Smooth muscle cell (in vitro differentiated cells): ENCODE measurements at regions not wholly inside any gene's neighbourhood (a gene's known extent, or its start where the extent isn't known, plus 50 kb on each side); places are given as distances from the start of the nearest gene placed in this dataset.

Experiments
- DNase-seq: peaks from one replicate; lab custom pipeline; 2025; ENCODE audit not compliant: unreplicated experiment; lab: John Stamatoyannopoulos, UW
- H2AFZ ChIP-seq: fragments of 200-600 bp; sonication (generic); 2 replicates; pipeline ENCODE4 v1.6.0; 2016; ENCODE audit warnings: antibody characterized with exemption, low read depth, mild to moderate bottlenecking
- H3F3A ChIP-seq: fragments of 200-600 bp; sonication (generic); 2 replicates; pipeline ENCODE4 v1.6.0; 2017; ENCODE audit warnings: antibody characterized with exemption, low read depth
- H3K27ac ChIP-seq: fragments of 200-600 bp; sonication (generic); 2 replicates; pipeline ENCODE4 v1.5.1; 2016; ENCODE audit warnings: low read depth, mild to moderate bottlenecking
- H3K27me3 ChIP-seq: fragments of 200-600 bp; sonication (generic); 2 replicates; pipeline ENCODE4 v1.6.1; 2016; ENCODE audit warnings: low read depth, mild to moderate bottlenecking
- H3K36me3 ChIP-seq: fragments of 200-600 bp; sonication (generic); 2 replicates; pipeline ENCODE4 v1.5.1; 2016; ENCODE audit warnings: low read depth
- H3K4me1 ChIP-seq: fragments of 200-600 bp; sonication (generic); 2 replicates; pipeline ENCODE4 v1.5.1; 2016; ENCODE audit warnings: low read depth
- H3K4me2 ChIP-seq: fragments of 200-600 bp; sonication (generic); 2 replicates; pipeline ENCODE4 v1.6.0; 2016; ENCODE audit warnings: mild to moderate bottlenecking
- H3K4me3 ChIP-seq: fragments of 200-600 bp; sonication (generic); 2 replicates; pipeline ENCODE4 v1.5.1; 2016; ENCODE audit warnings: mild to moderate bottlenecking
- H3K79me2 ChIP-seq: fragments of 200-600 bp; sonication (generic); 2 replicates; pipeline ENCODE4 v1.6.0; 2016; ENCODE audit warnings: low read depth, mild to moderate bottlenecking
- H3K9ac ChIP-seq: fragments of 200-600 bp; sonication (generic); 2 replicates; pipeline ENCODE4 v1.6.0; 2016; ENCODE audit warnings: low read depth
- H3K9me3 ChIP-seq: fragments of 200-600 bp; sonication (generic); replicated peaks from 2 replicates; pipeline ENCODE4 v1.5.1; 2016; ENCODE audit warnings: low read depth
- H4K20me1 ChIP-seq: fragments of 200-600 bp; sonication (generic); 2 replicates; pipeline ENCODE4 v1.6.0; 2016; ENCODE audit warnings: low read depth
- WGBS: methylation state at CpG from one replicate; pipeline ENCODE4 v1.1.7; 2016; ENCODE audit warnings: low lambda C conversion rate; 5-methylcytosine and 5-hydroxymethylcytosine counted together
- TF ChIP-seq, protein P1 (sequence below): fragments of 200-600 bp; sonication (generic); IDR thresholded peaks from 2 replicates; pipeline ENCODE4 v1.5.1; 2017; ENCODE audit warnings: borderline replicate concordance, mild to moderate bottlenecking, antibody characterized with exemption; ENCODE audit not compliant: insufficient read depth, poor library complexity, severe bottlenecking

DNA sequence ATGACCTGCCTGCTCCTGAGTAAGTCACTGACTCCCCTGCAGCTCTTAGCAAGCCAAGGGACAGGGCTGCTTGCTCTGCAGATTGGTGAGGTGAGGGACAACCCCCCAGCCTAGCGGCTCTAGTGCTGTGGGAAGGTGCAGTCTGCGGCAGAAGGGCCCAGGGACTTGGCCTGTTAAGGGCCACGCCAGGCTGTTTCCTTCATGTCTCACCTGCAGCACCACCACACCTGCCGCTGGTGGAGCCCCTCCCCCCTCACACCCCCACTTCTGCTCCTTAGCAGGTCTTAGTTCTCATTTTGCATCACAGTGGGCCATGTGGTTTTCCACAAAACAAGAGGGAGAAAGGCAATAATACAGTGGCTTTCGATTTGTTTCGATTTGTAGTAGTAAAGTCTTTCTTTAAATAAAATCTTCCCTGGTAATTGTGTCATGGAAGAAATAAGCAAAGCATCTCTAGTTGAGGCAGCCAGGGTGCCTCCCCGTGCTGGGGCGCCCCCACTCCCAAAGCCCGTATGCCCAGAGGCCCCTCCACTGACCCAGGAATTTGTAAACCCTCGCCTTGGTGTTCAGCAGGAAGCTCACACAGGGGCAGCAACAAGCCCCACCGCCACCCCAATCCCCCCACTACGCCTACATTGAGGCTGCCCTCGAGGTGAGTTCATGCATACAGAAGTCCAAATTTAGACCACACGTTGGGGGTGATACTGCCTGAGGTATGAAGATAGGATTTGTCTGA, 86.5 kb upstream of the CLDN5 start:
- no peak overlapping the region for H3K4me2 ChIP-seq
- no peaks in the 10 kb centered on the region for H3F3A ChIP-seq
- no peaks in the 10 kb centered on the region for H3K79me2 ChIP-seq
- H3K9me3 ChIP-seq = no peaks in the 10 kb centered on the region
- no peaks in the 10 kb centered on the region for H3K4me1 ChIP-seq
- H3K27ac ChIP-seq = no peak overlapping the region
- H3K27me3 ChIP-seq = peaks cover 17% of the 10 kb centered on the region
- no peaks in the 10 kb centered on the region for H3K36me3 ChIP-seq
- no peak overlapping the region for H3K4me3 ChIP-seq
- H3K9ac ChIP-seq = no peak overlapping the region
- no peaks in the 10 kb centered on the region for H4K20me1 ChIP-seq
- no peak for DNase-seq
- 68% methylated on average over 14 of the region's 14 CpGs for WGBS
- TF ChIP-seq, protein P1, sequence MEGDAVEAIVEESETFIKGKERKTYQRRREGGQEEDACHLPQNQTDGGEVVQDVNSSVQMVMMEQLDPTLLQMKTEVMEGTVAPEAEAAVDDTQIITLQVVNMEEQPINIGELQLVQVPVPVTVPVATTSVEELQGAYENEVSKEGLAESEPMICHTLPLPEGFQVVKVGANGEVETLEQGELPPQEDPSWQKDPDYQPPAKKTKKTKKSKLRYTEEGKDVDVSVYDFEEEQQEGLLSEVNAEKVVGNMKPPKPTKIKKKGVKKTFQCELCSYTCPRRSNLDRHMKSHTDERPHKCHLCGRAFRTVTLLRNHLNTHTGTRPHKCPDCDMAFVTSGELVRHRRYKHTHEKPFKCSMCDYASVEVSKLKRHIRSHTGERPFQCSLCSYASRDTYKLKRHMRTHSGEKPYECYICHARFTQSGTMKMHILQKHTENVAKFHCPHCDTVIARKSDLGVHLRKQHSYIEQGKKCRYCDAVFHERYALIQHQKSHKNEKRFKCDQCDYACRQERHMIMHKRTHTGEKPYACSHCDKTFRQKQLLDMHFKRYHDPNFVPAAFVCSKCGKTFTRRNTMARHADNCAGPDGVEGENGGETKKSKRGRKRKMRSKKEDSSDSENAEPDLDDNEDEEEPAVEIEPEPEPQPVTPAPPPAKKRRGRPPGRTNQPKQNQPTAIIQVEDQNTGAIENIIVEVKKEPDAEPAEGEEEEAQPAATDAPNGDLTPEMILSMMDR = no peak
- H2AFZ ChIP-seq = no peak overlapping the region

DNA sequence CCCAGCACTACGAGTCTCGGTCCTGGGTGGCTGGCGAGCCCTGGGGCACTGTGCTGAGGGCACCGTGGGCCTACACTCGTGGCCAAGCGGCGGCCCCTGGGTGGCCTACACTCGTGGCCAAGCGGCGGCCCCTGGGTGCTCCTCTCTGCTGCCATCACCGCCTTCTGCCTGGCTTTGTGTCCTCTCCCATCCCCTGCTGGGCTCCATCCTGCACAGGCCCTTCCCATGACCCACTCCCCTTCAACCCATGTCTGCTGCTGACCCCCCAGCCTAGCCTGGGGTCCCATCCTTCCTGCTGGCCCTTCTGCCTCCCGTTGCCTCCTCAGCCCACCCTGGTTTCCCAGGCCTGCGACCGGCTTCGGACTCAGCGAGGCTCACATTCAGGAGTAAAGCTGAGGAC, 87.4 kb upstream of the CLDN5 start:
- no peaks in the 10 kb centered on the region for H3F3A ChIP-seq
- H3K36me3 ChIP-seq = no peaks in the 10 kb centered on the region
- no peak overlapping the region for H3K9ac ChIP-seq
- H2AFZ ChIP-seq = no peak overlapping the region
- DNase-seq = no peak
- H3K4me2 ChIP-seq = no peak overlapping the region
- TF ChIP-seq, protein P1 = no peak
- H4K20me1 ChIP-seq = no peaks in the 10 kb centered on the region
- 92% methylated on average over 13 of the region's 16 CpGs for WGBS
- H3K27me3 ChIP-seq = peaks cover 17% of the 10 kb centered on the region
- no peaks in the 10 kb centered on the region for H3K9me3 ChIP-seq
- no peak overlapping the region for H3K27ac ChIP-seq
- H3K79me2 ChIP-seq = no peaks in the 10 kb centered on the region
- H3K4me1 ChIP-seq = no peaks in the 10 kb centered on the region
- H3K4me3 ChIP-seq = no peak overlapping the region

DNA sequence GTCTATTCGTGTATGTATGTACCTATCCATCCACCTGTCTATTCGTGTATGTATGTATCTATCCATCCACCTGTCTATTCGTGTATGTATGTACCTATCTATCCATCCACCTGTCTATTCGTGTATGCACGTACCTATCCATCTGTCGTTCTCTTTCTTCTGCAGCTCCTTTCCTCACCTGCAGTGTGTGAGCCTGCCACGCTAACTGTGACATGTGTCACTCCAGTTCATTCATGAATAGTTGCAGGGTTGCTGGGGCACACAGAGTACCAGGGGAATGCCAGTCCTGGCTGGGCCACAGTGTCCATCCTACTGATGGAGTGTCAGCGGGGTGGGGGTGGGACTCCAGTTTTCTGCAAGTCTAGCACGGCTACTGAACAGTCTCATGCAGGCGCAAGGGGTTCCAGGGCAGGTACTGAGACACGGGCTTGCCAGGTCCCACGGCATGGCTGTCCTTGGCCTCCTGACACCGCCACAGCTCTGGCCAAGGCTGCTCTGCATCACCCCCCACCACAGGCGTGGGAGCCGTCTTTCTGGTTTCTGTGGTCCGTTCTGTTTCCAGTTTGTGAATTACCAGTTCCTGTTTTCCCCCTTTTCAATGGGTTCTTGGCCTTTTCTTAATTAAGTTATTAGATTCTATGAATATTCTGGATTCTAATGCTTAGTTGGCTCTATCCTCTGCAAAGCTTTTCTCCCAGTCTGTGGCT, 88.8 kb upstream of the CLDN5 start:
- Histone ChIP-seq H3K9me3 (no peaks in the 10 kb centered on the region), H3F3A (no peaks in the 10 kb centered on the region), H3K4me3 (no peak overlapping the region), H3K4me1 (no peaks in the 10 kb centered on the region), H3K27ac (no peak overlapping the region), H3K36me3 (no peaks in the 10 kb centered on the region), H3K4me2 (no peak overlapping the region), H3K9ac (no peak overlapping the region), H3K27me3 (peaks cover 8% of the 10 kb centered on the region), H4K20me1 (no peaks in the 10 kb centered on the region), H3K79me2 (no peaks in the 10 kb centered on the region), H2AFZ (no peak overlapping the region)
- DNase-seq = no peak
- WGBS = 87% methylated on average over 16 of the region's 16 CpGs
- TF ChIP-seq, protein P1 = no peak
